ENCODE measurements at regions not wholly inside any gene's neighbourhood (a gene's known extent, or its start where the extent isn't known, plus 50 kb on each side); places are given as distances from the start of the nearest gene placed in this dataset.

- DNase-seq (ENCODE audit: low read depth), result no peak
- no peak overlapping the region for H3K4me3 ChIP-seq (ENCODE audit: low read depth, low read length)
- no peak for TF ChIP-seq CTCF (conservative IDR thresholded peaks at IDR 0.05; ENCODE audit: low read depth, low read length)
Observed at GRCh38 chr4:132998585-132999230, 150.4 kb upstream of the PCDH10 start.

- no peak for TF ChIP-seq CTCF (conservative IDR thresholded peaks at IDR 0.05; ENCODE audit: low read depth, low read length)
- peak; percentile 12 for DNase-seq (ENCODE audit: low read depth)
- H3K4me3 ChIP-seq (ENCODE audit: low read depth, low read length), result no peak overlapping the region
Observed at GRCh38 chr4:133000012-133000411, 149.1 kb upstream of the PCDH10 start.

DNA sequence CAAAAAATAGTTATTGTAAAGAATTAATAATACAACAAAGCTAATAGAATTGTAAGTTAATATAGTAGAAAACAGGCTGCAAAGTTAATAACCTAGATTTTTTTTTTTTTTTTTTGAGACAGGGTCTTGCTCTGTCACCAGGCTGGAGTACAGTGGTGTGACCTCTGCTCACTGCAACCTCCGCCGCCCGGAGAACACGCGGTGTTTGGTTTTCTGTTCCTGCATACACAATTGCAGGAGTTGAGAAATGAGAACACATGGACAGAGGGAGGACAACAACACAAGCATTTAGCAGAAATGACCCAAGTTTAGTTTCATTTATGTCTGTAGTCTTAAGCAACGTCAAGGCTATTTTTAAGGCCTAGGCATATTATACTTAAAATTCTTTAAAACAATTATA is 145.9 kb upstream of the PCDH10 start:
- TF ChIP-seq CTCF (conservative IDR thresholded peaks at IDR 0.05; ENCODE audit: low read depth, low read length), result no peak
- no peak for DNase-seq (ENCODE audit: low read depth)

DNA sequence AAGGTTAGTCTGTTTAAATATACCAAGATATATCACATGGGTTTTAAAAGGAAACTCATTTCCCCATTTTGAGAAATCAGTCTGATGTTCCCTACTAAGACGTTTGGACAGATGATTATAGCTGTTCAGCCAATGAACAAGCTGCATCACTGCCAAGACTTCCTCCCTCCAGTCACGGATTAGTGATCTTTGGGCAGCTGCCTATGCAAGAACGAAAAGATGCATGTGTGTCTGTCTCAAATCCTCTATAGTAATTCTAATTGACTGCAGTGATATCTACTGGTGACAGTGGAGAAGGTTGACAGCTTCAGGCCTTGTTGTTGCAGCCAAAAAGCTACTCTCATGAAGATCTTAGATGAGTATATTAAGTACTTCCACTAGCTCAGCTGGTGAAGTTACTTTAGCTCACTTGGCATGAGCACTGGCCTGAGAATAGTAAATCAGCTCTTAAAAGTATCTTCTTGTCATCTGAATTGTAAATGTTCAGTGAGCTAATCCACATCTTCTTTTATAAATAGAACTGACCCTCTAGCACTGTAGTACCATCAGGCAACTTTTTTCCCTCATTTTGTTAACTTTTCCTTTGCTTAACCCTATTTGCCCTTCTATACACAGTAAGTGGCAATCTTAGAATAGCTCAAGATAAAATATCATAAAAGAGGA is 134.5 kb upstream of the PCDH10 start:
- H3K4me3 ChIP-seq (ENCODE audit: low read depth, low read length), result no peak overlapping the region
- TF ChIP-seq CTCF (conservative IDR thresholded peaks at IDR 0.05; ENCODE audit: low read depth, low read length), result no peak
- DNase-seq (ENCODE audit: low read depth), result no peak

More for the DNA sequence above, 145.9 kb upstream of the PCDH10 start:
- no peak overlapping the region for H3K4me3 ChIP-seq (ENCODE audit: low read depth, low read length)

GRCh38 chr4:133045288-133045687 is 103.8 kb upstream of the PCDH10 start:
- TF ChIP-seq CTCF (conservative IDR thresholded peaks at IDR 0.05; ENCODE audit: low read depth, low read length), result no peak
- H3K4me3 ChIP-seq (ENCODE audit: low read depth, low read length), result no peak overlapping the region
- DNase-seq (ENCODE audit: low read depth), result no peak

DNA sequence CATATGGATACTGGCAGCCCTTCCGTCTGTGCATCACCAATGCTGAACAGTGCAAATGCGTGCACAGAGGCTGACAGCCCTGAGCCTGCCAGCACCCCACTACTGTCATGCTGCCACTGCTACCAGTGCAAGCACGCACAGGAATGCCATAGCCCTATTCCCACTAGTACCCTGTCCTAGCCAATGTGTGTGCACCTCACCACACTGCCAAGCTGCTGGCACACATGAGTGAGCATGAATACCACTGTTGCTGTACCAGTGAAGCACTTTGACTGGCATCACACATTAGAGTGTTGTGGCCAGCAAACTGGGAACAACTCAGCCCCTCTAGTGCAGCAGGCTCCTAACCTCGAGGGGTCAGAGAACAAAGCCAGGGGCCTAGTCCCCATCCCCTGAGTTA is 102.9 kb upstream of the PCDH10 start:
- no peak for TF ChIP-seq CTCF (conservative IDR thresholded peaks at IDR 0.05; ENCODE audit: low read depth, low read length)
- H3K4me3 ChIP-seq (ENCODE audit: low read depth, low read length), result no peak overlapping the region
- no peak for DNase-seq (ENCODE audit: low read depth)

DNA sequence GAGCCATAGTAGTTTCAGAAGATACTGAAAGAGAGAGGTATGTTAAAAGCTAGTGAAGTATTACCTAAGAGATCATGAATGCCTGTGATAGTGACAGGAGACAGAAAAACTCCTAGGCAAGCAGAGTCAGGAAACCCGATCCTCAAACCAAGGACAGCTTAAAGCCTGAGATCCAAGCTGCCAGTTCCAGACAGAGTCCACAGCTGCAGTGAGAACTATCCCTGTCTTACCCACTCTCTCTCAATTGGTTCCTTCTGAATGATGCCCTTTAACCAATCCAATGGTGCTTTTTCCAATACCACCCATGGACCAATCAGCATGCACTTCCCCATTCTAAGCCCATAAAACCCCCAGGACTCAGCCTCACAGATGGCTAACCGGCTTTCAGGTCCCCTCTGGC is 90.4 kb upstream of the PCDH10 start:
- no peak overlapping the region for H3K4me3 ChIP-seq (ENCODE audit: low read depth, low read length)
- no peak for DNase-seq (ENCODE audit: low read depth)
- TF ChIP-seq CTCF (conservative IDR thresholded peaks at IDR 0.05; ENCODE audit: low read depth, low read length), result no peak

Measured in choroid plexus epithelial cell (primary cell).